ENCODE measurements at regions not wholly inside any gene's neighbourhood (a gene's known extent, or its start where the extent isn't known, plus 50 kb on each side); places are given as distances from the start of the nearest gene placed in this dataset.

- no peak for DNase-seq
Observed at GRCh38 chr16:66013486-66013885, 353.0 kb upstream of the CDH5 start.

DNA sequence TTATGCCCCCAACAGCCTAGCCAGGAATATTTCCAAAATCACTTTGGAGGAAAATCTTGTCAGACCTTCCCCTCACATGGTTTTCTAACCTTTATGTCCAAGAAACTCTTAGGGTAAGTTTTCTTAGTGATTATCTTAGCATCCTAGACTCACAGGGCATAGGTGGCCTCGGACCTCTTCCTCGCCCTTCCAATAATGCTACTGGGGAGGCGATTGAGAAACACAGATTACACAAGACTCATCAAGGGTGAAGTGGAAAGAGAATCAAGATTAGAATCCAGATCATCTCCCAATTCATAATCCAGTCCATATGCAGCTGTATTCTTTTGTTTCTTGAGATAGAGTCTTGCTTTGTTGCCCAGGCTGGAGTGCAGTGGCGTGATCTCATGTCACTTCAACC lies 358.4 kb upstream of the CDH5 start:
- no peak for DNase-seq

GRCh38 chr16:66007717-66008116 lies 358.8 kb upstream of the CDH5 start:
- no peak for DNase-seq

- no peak for DNase-seq
Observed at GRCh38 chr16:66006485-66006884, 360.0 kb upstream of the CDH5 start.

- peak; percentile 92 for DNase-seq
Observed at GRCh38 chr16:66004699-66005098, 361.8 kb upstream of the CDH5 start.

GRCh38 chr16:66003201-66003600 lies 363.3 kb upstream of the CDH5 start:
- DNase-seq: peak; percentile 54

DNA sequence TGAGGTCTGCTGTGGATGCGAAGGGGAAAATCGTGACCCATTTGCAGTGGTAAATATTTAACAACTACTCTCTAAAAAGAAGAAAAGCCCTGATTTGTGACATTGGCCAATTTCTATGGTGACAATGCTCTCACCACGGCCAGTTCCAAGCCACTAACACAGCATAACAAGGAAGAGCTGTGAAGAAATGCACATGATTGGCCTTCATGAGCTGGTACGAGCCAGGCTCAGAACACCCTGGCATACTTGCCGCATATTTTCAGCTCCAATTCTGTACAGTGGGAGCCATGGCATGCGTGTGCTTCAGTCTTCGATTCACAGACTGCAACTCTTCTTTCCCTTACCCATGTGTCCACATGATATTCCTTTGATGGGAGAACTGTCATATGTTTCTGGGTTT lies 363.9 kb upstream of the CDH5 start:
- peak; percentile 63 for DNase-seq

- no peak for DNase-seq
Observed at GRCh38 chr16:66001432-66001831, 365.1 kb upstream of the CDH5 start.

DNA sequence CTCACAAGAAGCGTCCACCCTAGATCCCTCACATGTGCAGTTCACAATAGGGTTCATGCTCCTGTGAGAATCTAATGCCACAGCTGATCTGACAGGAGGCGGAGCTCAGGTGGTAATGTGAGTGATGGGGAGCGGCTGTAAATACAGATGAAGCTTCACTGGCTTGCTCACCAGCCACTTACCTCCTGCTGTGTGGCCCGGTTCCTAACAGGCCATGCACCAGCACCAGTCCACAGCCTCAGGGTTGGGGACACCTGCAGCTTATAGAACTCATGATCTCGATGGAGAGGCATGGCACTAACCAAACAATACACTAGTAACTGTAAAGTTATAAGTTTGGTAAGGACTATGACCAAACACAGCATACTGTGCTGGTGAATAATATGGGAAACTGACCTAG lies 368.0 kb upstream of the CDH5 start:
- DNase-seq: no peak

DNA sequence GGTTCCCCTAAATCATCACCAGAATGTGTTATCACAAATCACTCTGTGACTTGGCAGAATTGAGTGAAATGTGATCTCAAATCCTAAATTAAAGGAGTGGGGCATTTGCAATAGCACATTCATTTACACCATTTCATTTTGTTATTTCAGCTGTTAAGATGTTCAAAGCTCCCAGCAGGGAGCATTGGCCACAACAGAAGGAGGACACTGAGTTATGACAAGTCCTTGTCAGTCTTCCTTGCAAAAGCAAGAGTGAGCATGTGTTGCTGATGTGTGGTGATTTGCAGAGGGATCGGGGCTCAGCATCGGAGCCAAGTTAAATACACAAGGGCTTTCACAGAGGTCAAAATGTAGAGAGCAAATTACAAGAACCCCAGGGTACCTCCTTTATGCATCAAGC lies 372.2 kb upstream of the CDH5 start:
- no peak for DNase-seq

DNA sequence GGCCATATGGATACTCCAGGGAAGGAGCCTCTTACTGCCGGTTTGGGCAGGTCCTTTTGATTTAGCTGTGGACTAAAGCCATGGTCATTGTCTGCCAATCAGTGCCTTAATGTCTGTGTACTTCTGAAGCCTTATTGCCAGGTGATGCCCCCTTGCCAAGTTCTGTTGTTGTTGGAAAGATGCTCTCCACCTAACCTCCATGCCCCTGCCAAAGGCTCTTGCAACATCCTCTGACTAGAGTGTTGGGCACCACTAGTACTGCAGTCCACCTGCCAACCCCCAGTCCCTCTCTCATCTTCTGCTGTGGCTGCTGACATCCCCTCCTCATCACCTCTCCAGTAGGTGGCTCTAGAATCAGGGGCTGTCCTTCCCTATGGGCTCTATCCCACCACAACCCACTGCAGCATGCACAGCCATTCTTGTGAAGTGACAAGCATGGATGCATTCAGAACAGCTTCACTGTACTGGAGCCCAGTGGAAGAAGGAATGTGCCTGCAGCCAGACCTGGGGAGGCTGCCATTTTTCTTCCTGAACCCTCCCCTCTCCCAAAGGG lies 375.3 kb upstream of the CDH5 start:
- DNase-seq: no peak

- no peak for DNase-seq
Observed at GRCh38 chr16:65989861-65990604, 376.5 kb upstream of the CDH5 start.

- peak; percentile 58 for DNase-seq
Observed at GRCh38 chr16:65988024-65988595, 378.4 kb upstream of the CDH5 start.

DNA sequence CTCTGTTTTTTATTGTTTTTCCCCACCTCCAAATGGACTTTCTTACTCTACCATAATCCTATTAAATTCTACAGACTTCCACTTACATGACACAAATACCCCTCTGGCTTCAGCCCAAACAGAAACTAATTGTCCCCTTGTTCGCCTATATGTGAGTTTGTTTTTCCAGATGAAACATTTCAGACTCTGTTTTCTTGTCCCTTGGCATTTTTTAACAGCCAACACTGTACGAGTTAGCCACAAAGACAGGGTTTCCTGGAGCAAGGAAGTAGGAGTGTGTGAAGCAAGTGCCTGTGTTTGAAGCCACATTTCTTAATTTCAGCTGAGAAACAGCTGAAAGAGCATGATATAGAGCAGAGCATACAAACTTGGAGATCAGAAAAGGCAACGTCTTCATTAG lies 382.2 kb upstream of the CDH5 start:
- DNase-seq: no peak

GRCh38 chr16:65981057-65981456 lies 385.4 kb upstream of the CDH5 start:
- no peak for DNase-seq

DNA sequence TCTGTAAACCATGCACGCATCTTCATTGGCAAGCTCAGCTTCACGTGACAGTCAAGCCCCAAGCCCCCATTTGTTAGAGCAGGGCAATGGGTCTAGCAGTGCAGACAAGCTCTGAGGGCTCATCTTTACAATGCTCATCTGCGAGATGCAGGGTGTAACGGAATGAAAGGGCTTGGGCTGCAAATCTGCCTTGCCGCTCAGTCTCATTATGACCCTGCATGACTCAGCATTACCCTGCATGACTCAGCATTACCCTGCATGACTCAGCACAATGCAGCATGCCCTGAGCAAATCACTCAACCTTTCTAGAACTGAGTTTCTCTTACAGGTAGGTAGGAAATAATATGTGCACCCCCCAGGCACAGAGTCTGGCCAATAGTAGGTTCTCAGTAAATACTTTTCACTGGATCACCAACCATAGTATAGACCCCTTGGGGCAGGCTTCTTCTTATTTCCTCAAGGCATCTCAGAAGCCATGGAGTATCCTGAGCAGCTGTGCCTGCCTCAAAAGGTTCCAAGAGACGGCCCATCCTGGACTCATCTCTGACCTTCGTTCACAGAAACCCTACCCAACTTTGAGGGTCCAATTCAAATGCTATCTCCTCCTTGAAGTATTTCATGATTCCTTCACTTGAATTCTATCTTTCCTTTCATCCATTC lies 391.3 kb upstream of the CDH5 start:
- no peak for DNase-seq

GRCh38 chr16:65967376-65967775 lies 399.1 kb upstream of the CDH5 start:
- no peak for DNase-seq

GRCh38 chr16:65965628-65966027 lies 400.9 kb upstream of the CDH5 start:
- DNase-seq: no peak

DNA sequence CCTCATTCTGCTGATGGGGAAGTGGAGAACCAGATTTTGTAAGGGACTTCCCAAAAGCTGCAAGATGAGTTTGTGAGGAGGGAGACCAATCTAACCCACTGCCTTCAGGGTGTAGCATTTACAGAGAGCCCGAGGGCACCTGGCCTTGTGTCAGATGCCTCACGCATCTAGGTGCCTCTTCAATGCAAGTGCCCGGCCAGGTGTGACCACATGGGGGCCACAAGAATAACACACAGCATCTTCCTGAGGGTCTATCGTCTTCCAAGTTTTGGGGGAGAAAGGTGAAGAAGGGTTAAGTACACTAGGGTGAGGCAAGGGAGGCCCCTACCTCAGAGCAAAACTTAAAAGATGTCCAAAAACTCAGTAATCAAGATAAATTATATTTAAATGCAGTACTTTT lies 401.7 kb upstream of the CDH5 start:
- DNase-seq: no peak

- no peak for DNase-seq
Observed at GRCh38 chr16:65961476-65962143, 404.9 kb upstream of the CDH5 start.

DNA sequence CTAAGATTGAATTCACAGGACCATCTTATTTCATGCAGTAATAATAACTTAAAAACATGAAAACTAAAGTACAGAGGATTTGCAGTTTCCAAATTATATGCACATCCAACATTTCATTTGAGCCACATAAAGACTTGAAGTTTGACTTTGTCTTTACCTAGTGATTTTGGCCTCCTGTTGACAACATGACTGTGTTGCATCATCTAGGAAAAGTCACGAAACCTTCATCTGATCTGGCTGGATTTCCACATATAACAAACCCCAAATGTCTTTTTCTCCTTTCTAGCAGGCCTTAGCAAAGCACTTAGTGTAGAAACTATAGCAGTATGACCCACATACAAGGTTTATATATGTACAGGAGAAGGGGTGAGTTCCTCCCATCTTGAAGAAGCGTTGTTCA lies 406.5 kb upstream of the CDH5 start:
- peak; percentile 6 for DNase-seq

GRCh38 chr16:65958086-65958485 lies 408.4 kb upstream of the CDH5 start:
- DNase-seq: no peak

- no peak for DNase-seq
Observed at GRCh38 chr16:65956100-65956499, 410.4 kb upstream of the CDH5 start.

Data from tongue (tissue), 1 donor.